ENCODE measurements at regions not wholly inside any gene's neighbourhood (a gene's known extent, or its start where the extent isn't known, plus 50 kb on each side); places are given as distances from the start of the nearest gene placed in this dataset.

GRCh38 chr2:38497670-38498037 is 105.1 kb downstream of the HNRNPLL start:
- H3K36me3 ChIP-seq, result no peaks in the 10 kb centered on the region
- H3K27ac ChIP-seq, result peak overlapping the region in 1 of 2 donors; percentile 92
- H3K27me3 ChIP-seq, result no peaks in the 10 kb centered on the region
- intact Hi-C loops (cut with DNase I; ENCODE audit: low total_unique reads), result no loop called here
- H3K4me3 ChIP-seq, result no peak overlapping the region
- H3K9me3 ChIP-seq, result peaks cover 0 to 3% of the 10 kb centered on the region in 2 donors
- peaks cover 8 to 15% of the 10 kb centered on the region in 2 donors for H3K4me1 ChIP-seq
- no peak for DNase-seq
- no peak for TF ChIP-seq POLR2A (IDR thresholded peaks at IDR 0.05)
- no peak for TF ChIP-seq CTCF (IDR thresholded peaks at IDR 0.05)

- intact Hi-C loops (cut with DNase I; ENCODE audit: low total_unique reads), result no loop called here
- H3K36me3 ChIP-seq, result no peaks in the 10 kb centered on the region
- no peak overlapping the region for H3K27ac ChIP-seq
- H3K27me3 ChIP-seq, result no peaks in the 10 kb centered on the region
- TF ChIP-seq POLR2A (IDR thresholded peaks at IDR 0.05) (no peak), CTCF (IDR thresholded peaks at IDR 0.05) (no peak)
- H3K9me3 ChIP-seq, result no peaks in the 10 kb centered on the region
- no peak overlapping the region for H3K4me3 ChIP-seq
- DNase-seq, result no peak
- peaks cover 8 to 15% of the 10 kb centered on the region in 2 donors for H3K4me1 ChIP-seq
These were observed 105.6 kb downstream of the HNRNPLL start for GRCh38 chr2:38496927-38497669.

GRCh38 chr2:38495880-38496279 is 106.8 kb downstream of the HNRNPLL start:
- Histone ChIP-seq H3K27me3 (no peaks in the 10 kb centered on the region), H3K27ac (no peak overlapping the region), H3K4me3 (no peak overlapping the region), H3K9me3 (no peaks in the 10 kb centered on the region), H3K4me1 (peaks cover 7 to 15% of the 10 kb centered on the region in 2 donors), H3K36me3 (no peaks in the 10 kb centered on the region)
- intact Hi-C loops (cut with DNase I; ENCODE audit: low total_unique reads), result no loop called here
- TF ChIP-seq POLR2A (IDR thresholded peaks at IDR 0.05) (no peak), CTCF (IDR thresholded peaks at IDR 0.05) (no peak)
- DNase-seq, result no peak

GRCh38 chr2:38494394-38494793 is 108.3 kb downstream of the HNRNPLL start:
- intact Hi-C loops (cut with DNase I; ENCODE audit: low total_unique reads), result no loop called here
- Histone ChIP-seq H3K4me1 (peaks cover 0 to 5% of the 10 kb centered on the region in 2 donors), H3K9me3 (no peaks in the 10 kb centered on the region), H3K36me3 (no peaks in the 10 kb centered on the region), H3K4me3 (no peak overlapping the region), H3K27ac (no peak overlapping the region), H3K27me3 (no peaks in the 10 kb centered on the region)
- no peak for TF ChIP-seq CTCF (IDR thresholded peaks at IDR 0.05)
- TF ChIP-seq POLR2A (IDR thresholded peaks at IDR 0.05), result no peak
- no peak for DNase-seq

- Histone ChIP-seq H3K9me3 (no peaks in the 10 kb centered on the region), H3K36me3 (no peaks in the 10 kb centered on the region), H3K4me3 (no peak overlapping the region), H3K27me3 (no peaks in the 10 kb centered on the region), H3K27ac (no peak overlapping the region), H3K4me1 (peaks cover 0 to 3% of the 10 kb centered on the region in 2 donors)
- no peak for DNase-seq
- intact Hi-C loops (cut with DNase I; ENCODE audit: low total_unique reads), result no loop called here
- TF ChIP-seq POLR2A (IDR thresholded peaks at IDR 0.05), result no peak
- no peak for TF ChIP-seq CTCF (IDR thresholded peaks at IDR 0.05)
These were observed 110.6 kb downstream of the HNRNPLL start for GRCh38 chr2:38492042-38492615.
